ENCODE measurements at regions not wholly inside any gene's neighbourhood (a gene's known extent, or its start where the extent isn't known, plus 50 kb on each side); places are given as distances from the start of the nearest gene placed in this dataset.

DNA sequence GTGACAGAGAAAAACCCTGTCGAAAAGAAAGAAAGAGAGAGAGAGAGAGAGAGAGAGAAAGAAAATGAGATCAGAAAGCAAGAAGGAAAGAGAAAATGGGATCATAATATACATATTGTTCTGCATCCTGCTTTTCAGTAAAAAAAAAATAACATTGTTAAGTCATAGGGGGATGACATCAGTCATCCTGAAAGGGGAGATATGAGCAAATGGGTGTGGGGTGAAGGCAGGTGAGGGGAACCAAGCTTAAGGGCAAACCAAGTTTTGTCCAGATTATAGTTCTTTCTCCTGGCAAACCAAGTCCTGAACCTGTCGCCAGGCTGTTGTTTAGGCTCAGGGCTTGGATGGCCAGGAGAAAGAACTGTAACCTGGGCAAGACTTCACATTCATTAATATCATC is 92.6 kb upstream of the TMTC4 start (continued):
- TF ChIP-seq, protein P1, sequence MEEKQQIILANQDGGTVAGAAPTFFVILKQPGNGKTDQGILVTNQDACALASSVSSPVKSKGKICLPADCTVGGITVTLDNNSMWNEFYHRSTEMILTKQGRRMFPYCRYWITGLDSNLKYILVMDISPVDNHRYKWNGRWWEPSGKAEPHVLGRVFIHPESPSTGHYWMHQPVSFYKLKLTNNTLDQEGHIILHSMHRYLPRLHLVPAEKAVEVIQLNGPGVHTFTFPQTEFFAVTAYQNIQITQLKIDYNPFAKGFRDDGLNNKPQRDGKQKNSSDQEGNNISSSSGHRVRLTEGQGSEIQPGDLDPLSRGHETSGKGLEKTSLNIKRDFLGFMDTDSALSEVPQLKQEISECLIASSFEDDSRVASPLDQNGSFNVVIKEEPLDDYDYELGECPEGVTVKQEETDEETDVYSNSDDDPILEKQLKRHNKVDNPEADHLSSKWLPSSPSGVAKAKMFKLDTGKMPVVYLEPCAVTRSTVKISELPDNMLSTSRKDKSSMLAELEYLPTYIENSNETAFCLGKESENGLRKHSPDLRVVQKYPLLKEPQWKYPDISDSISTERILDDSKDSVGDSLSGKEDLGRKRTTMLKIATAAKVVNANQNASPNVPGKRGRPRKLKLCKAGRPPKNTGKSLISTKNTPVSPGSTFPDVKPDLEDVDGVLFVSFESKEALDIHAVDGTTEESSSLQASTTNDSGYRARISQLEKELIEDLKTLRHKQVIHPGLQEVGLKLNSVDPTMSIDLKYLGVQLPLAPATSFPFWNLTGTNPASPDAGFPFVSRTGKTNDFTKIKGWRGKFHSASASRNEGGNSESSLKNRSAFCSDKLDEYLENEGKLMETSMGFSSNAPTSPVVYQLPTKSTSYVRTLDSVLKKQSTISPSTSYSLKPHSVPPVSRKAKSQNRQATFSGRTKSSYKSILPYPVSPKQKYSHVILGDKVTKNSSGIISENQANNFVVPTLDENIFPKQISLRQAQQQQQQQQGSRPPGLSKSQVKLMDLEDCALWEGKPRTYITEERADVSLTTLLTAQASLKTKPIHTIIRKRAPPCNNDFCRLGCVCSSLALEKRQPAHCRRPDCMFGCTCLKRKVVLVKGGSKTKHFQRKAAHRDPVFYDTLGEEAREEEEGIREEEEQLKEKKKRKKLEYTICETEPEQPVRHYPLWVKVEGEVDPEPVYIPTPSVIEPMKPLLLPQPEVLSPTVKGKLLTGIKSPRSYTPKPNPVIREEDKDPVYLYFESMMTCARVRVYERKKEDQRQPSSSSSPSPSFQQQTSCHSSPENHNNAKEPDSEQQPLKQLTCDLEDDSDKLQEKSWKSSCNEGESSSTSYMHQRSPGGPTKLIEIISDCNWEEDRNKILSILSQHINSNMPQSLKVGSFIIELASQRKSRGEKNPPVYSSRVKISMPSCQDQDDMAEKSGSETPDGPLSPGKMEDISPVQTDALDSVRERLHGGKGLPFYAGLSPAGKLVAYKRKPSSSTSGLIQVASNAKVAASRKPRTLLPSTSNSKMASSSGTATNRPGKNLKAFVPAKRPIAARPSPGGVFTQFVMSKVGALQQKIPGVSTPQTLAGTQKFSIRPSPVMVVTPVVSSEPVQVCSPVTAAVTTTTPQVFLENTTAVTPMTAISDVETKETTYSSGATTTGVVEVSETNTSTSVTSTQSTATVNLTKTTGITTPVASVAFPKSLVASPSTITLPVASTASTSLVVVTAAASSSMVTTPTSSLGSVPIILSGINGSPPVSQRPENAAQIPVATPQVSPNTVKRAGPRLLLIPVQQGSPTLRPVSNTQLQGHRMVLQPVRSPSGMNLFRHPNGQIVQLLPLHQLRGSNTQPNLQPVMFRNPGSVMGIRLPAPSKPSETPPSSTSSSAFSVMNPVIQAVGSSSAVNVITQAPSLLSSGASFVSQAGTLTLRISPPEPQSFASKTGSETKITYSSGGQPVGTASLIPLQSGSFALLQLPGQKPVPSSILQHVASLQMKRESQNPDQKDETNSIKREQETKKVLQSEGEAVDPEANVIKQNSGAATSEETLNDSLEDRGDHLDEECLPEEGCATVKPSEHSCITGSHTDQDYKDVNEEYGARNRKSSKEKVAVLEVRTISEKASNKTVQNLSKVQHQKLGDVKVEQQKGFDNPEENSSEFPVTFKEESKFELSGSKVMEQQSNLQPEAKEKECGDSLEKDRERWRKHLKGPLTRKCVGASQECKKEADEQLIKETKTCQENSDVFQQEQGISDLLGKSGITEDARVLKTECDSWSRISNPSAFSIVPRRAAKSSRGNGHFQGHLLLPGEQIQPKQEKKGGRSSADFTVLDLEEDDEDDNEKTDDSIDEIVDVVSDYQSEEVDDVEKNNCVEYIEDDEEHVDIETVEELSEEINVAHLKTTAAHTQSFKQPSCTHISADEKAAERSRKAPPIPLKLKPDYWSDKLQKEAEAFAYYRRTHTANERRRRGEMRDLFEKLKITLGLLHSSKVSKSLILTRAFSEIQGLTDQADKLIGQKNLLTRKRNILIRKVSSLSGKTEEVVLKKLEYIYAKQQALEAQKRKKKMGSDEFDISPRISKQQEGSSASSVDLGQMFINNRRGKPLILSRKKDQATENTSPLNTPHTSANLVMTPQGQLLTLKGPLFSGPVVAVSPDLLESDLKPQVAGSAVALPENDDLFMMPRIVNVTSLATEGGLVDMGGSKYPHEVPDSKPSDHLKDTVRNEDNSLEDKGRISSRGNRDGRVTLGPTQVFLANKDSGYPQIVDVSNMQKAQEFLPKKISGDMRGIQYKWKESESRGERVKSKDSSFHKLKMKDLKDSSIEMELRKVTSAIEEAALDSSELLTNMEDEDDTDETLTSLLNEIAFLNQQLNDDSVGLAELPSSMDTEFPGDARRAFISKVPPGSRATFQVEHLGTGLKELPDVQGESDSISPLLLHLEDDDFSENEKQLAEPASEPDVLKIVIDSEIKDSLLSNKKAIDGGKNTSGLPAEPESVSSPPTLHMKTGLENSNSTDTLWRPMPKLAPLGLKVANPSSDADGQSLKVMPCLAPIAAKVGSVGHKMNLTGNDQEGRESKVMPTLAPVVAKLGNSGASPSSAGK (IDR thresholded peaks at IDR 0.05): no peak
- TF ChIP-seq, protein P2, sequence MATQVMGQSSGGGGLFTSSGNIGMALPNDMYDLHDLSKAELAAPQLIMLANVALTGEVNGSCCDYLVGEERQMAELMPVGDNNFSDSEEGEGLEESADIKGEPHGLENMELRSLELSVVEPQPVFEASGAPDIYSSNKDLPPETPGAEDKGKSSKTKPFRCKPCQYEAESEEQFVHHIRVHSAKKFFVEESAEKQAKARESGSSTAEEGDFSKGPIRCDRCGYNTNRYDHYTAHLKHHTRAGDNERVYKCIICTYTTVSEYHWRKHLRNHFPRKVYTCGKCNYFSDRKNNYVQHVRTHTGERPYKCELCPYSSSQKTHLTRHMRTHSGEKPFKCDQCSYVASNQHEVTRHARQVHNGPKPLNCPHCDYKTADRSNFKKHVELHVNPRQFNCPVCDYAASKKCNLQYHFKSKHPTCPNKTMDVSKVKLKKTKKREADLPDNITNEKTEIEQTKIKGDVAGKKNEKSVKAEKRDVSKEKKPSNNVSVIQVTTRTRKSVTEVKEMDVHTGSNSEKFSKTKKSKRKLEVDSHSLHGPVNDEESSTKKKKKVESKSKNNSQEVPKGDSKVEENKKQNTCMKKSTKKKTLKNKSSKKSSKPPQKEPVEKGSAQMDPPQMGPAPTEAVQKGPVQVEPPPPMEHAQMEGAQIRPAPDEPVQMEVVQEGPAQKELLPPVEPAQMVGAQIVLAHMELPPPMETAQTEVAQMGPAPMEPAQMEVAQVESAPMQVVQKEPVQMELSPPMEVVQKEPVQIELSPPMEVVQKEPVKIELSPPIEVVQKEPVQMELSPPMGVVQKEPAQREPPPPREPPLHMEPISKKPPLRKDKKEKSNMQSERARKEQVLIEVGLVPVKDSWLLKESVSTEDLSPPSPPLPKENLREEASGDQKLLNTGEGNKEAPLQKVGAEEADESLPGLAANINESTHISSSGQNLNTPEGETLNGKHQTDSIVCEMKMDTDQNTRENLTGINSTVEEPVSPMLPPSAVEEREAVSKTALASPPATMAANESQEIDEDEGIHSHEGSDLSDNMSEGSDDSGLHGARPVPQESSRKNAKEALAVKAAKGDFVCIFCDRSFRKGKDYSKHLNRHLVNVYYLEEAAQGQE (IDR thresholded peaks at IDR 0.05; ENCODE audit: borderline replicate concordance): no peak
- TF ChIP-seq, protein P2 (CRISPR knock-in tag; IDR thresholded peaks at IDR 0.05; ENCODE audit: low read depth): no peak
- no peak for TF ChIP-seq ZNF668 (CRISPR knock-in tag; IDR thresholded peaks at IDR 0.05)
- TF ChIP-seq NR2C1 (IDR thresholded peaks at IDR 0.05): no peak
- no peak for TF ChIP-seq NR2C1 (tag; IDR thresholded peaks at IDR 0.05)
- no peak for TF ChIP-seq SAP30 (IDR thresholded peaks at IDR 0.05; ENCODE audit: borderline replicate concordance, insufficient read depth, low read depth, low read length, poor library complexity, severe bottlenecking)
- TF ChIP-seq, protein P3, sequence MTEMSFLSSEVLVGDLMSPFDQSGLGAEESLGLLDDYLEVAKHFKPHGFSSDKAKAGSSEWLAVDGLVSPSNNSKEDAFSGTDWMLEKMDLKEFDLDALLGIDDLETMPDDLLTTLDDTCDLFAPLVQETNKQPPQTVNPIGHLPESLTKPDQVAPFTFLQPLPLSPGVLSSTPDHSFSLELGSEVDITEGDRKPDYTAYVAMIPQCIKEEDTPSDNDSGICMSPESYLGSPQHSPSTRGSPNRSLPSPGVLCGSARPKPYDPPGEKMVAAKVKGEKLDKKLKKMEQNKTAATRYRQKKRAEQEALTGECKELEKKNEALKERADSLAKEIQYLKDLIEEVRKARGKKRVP (CRISPR knock-in tag; IDR thresholded peaks at IDR 0.05): no peak
